HG02623 (cell line): ENCODE measurements at regions not wholly inside any gene's neighbourhood (a gene's known extent, or its start where the extent isn't known, plus 50 kb on each side); places are given as distances from the start of the nearest gene placed in this dataset.
"Not testable (repeated sequence)": the region's sequence is repeated elsewhere in the genome, so short reads cannot be mapped to it uniquely, and the experiment has no call there.

ENCODE experiments used
- ATAC-seq: cut with Tn5 transposase; IDR thresholded peaks from one replicate; pipeline ENCODE4 v1.9.1; 2021; ENCODE audit warnings: moderate library complexity; ENCODE audit not compliant: unreplicated experiment

GRCh38 chr22:25348996-25349395 is 129.6 kb downstream of the CRYBB2 start:
- ATAC-seq: not testable (repeated sequence)

GRCh38 chr22:25350551-25350971 is 131.1 kb downstream of the CRYBB2 start:
- no peak for ATAC-seq

- ATAC-seq: no peak
Observed at GRCh38 chr22:25351631-25352293, 132.3 kb downstream of the CRYBB2 start.

GRCh38 chr22:25352294-25352680 is 132.8 kb downstream of the CRYBB2 start:
- no peak for ATAC-seq

GRCh38 chr22:25353516-25354445 is 134.3 kb downstream of the CRYBB2 start:
- no peak for ATAC-seq

- no peak for ATAC-seq
Observed at GRCh38 chr22:25354456-25354855, 135.0 kb downstream of the CRYBB2 start.

- ATAC-seq: no peak
Observed at GRCh38 chr22:25357132-25357455, 137.7 kb downstream of the CRYBB2 start.

GRCh38 chr22:25357606-25358420 is 138.4 kb downstream of the CRYBB2 start:
- ATAC-seq: no peak

GRCh38 chr22:25358421-25359170 is 139.2 kb downstream of the CRYBB2 start:
- ATAC-seq: no peak

GRCh38 chr22:25359601-25360261 is 140.3 kb downstream of the CRYBB2 start:
- no peak for ATAC-seq

- ATAC-seq: no peak
Observed at GRCh38 chr22:25360411-25360810, 141.0 kb downstream of the CRYBB2 start.

- ATAC-seq: no peak
Observed at GRCh38 chr22:25360891-25361645, 141.6 kb downstream of the CRYBB2 start.

- ATAC-seq: no peak
Observed at GRCh38 chr22:25361899-25362214, 142.4 kb downstream of the CRYBB2 start.

- ATAC-seq: no peak
Observed at GRCh38 chr22:25362215-25362882, 142.9 kb downstream of the CRYBB2 start.

- ATAC-seq: no peak
Observed at GRCh38 chr22:25362883-25363240, 143.4 kb downstream of the CRYBB2 start.

- ATAC-seq: no peak
Observed at GRCh38 chr22:25363474-25363873, 144.0 kb downstream of the CRYBB2 start.

- ATAC-seq: no peak
Observed at GRCh38 chr22:25364281-25364680, 144.8 kb downstream of the CRYBB2 start.

GRCh38 chr22:25364736-25365241 is 145.3 kb downstream of the CRYBB2 start:
- ATAC-seq: no peak
